K562 (cell line): ENCODE measurements at regions not wholly inside any gene's neighbourhood (a gene's known extent, or its start where the extent isn't known, plus 50 kb on each side); places are given as distances from the start of the nearest gene placed in this dataset.

Experiments used
- ATAC-seq: fragments of 200-7000 bp; cut with Tn5 transposase; 3 replicates; pipeline ENCODE4 v1.9.1; 2020; ENCODE audit warnings: moderate library complexity
- BruUV-seq: library from RNA; stranded (reverse); fragments of 400-500 nt; replicated peaks from 2 replicates; lab custom pipeline; 2021; lab: Mats Ljungman, UMichigan
- CTCF ChIA-PET: fragments of 300-600 bp; formaldehyde crosslinking; extraction: SDS; loops from one replicate; lab custom pipeline; 2021; ENCODE audit warnings: low intra/inter-chr PET ratio; lab: Yijun Ruan, JAX
- POLR2A ChIA-PET: fragments of 300-600, 350-650 bp; sonication (Branson Sonifier 250); formaldehyde crosslinking; extraction: SDS; loops from one replicate; lab custom pipeline; 2021; ENCODE audit warnings: antibody characterized with exemption, inconsistent platforms; lab: Yijun Ruan, JAX
- DNase-seq, 4 experiments: peaks; one replicate each; pipeline versions ENCODE4 v3.0.0 to v3.0.0-alpha.2; 2011 to 2018; ENCODE audit warnings: low spot score in 3 of 4, mixed read lengths in 3 of 4; ENCODE audit errors: extremely low read depth in 1 of 4
- FAIRE-seq: peaks from 2 replicates; lab custom pipeline; 2011; peaks lifted over from hg19 to GRCh38; lab: Jason Lieb, UNC
- H2AFZ ChIP-seq: 2 replicates; pipeline ENCODE4 v1.6.0; 2011; ENCODE audit warnings: low read depth, low read length, control low read depth, inconsistent platforms
- H3K27ac ChIP-seq: fragments of 200-600 bp; 3 replicates; pipeline ENCODE4 v1.8.0; 2011; ENCODE audit warnings: low read depth, mild to moderate bottlenecking, control low read depth, inconsistent platforms, low read length, moderate library complexity, mixed read lengths; ENCODE audit errors: extremely low read depth
- H3K27me3 ChIP-seq, 2 experiments: fragments of 300-600 bp in 1 of 2; 2 replicates in 1 of 2; 3 replicates in 1 of 2; pipeline versions ENCODE4 v1.6.0 to v1.8.0; 2011; ENCODE audit warnings: inconsistent platforms in 2 of 2, low read length in 2 of 2, mild to moderate bottlenecking in 1 of 2, mixed read lengths in 1 of 2, moderate library complexity in 1 of 2; ENCODE audit not compliant: control insufficient read depth in 2 of 2, insufficient read depth in 2 of 2
- H3K36me3 ChIP-seq: fragments of 300-600 bp; 3 replicates; pipeline ENCODE4 v1.8.0; 2011; ENCODE audit warnings: mild to moderate bottlenecking, low read length, inconsistent platforms; ENCODE audit not compliant: control insufficient read depth, insufficient read depth
- H3K4me1 ChIP-seq, 2 experiments: fragments of 200-600 bp in 1 of 2; replicated peaks in 1 of 2; 2 replicates in 1 of 2; 3 replicates in 1 of 2; pipeline versions ENCODE4 v1.5.1 to v1.8.0; 2011; ENCODE audit warnings: inconsistent platforms in 2 of 2, low read length in 2 of 2, mild to moderate bottlenecking in 1 of 2, mixed read lengths in 1 of 2, moderate library complexity in 1 of 2; ENCODE audit not compliant: control insufficient read depth in 2 of 2, insufficient read depth in 2 of 2
- H3K4me2 ChIP-seq: 2 replicates; pipeline ENCODE4 v1.6.1; 2011; ENCODE audit warnings: low read length, control low read depth, inconsistent platforms, mixed read lengths; ENCODE audit not compliant: insufficient read depth
- H3K4me3 ChIP-seq: fragments of 200-600 bp; sonication (generic), shearing (Covaris generic); 2 replicates; pipeline ENCODE4 v1.5.1; 2016; ENCODE audit warnings: control low read depth, inconsistent platforms
- H3K79me2 ChIP-seq: fragments of 200-600 bp; 3 replicates; pipeline ENCODE4 v1.8.0; 2011; ENCODE audit warnings: low read length, inconsistent platforms; ENCODE audit not compliant: control insufficient read depth, insufficient read depth
- H3K9ac ChIP-seq, 2 experiments: 2 replicates each; pipeline versions ENCODE4 v1.6.0 to v1.6.1; 2011; ENCODE audit warnings: low read depth in 2 of 2, low read length in 2 of 2, control low read depth in 1 of 2, inconsistent platforms in 1 of 2, mild to moderate bottlenecking in 1 of 2, mixed read lengths in 1 of 2; ENCODE audit not compliant: insufficient read depth in 1 of 2
- H3K9me1 ChIP-seq: one replicate; pipeline ENCODE4 v1.6.0; 2011; ENCODE audit warnings: inconsistent platforms, mild to moderate bottlenecking, low read length, moderate library complexity; ENCODE audit not compliant: control insufficient read depth, insufficient read depth
- H3K9me3 ChIP-seq: replicated peaks from 2 replicates; pipeline ENCODE4 v1.5.1; 2011; ENCODE audit warnings: low read depth, low read length, inconsistent platforms; ENCODE audit not compliant: control insufficient read depth, insufficient read depth
- H4K20me1 ChIP-seq: replicated peaks from 2 replicates; pipeline ENCODE4 v1.6.1; 2011; ENCODE audit warnings: low read length, inconsistent platforms, mixed read lengths; ENCODE audit not compliant: control insufficient read depth, insufficient read depth
- CBFA2T2 ChIP-seq: fragments of 450-650 bp; conservative IDR thresholded peaks from 2 replicates; pipeline ENCODE4 v1.6.1; 2017; ENCODE audit warnings: mild to moderate bottlenecking
- CREB3 ChIP-seq: fragments of 450-650 bp; conservative IDR thresholded peaks from 2 replicates; pipeline ENCODE4 v1.6.1; 2016; ENCODE audit warnings: missing genetic modification characterization, low read depth, mild to moderate bottlenecking, missing compliant biosample characterization, moderate library complexity
- EP400 ChIP-seq: fragments of 450-650 bp; IDR thresholded peaks from 2 replicates; pipeline ENCODE4 v1.6.1; 2017; ENCODE audit warnings: antibody characterized with exemption, mild to moderate bottlenecking, moderate library complexity
- MECOM ChIP-seq: fragments of 250-450 bp; sonication (Bioruptor Pico); IDR thresholded peaks from 2 replicates; pipeline ENCODE4 v1.8.0; 2022; ENCODE audit warnings: inconsistent platforms
- ZFX ChIP-seq: sonication (generic); formaldehyde crosslinking; IDR thresholded peaks from 2 replicates; pipeline ENCODE4 v1.8.0; 2022; ENCODE audit warnings: mild to moderate bottlenecking, missing genetic modification reagents, moderate library complexity
- ZNF140 ChIP-seq: fragments of 250-450 bp; sonication (Bioruptor Pico); IDR thresholded peaks from 2 replicates; pipeline ENCODE4 v1.8.0; 2021; ENCODE audit warnings: moderate library complexity, mild to moderate bottlenecking, inconsistent platforms
- ZNF174 ChIP-seq: fragments of 250-450 bp; sonication (Bioruptor Pico); IDR thresholded peaks from 2 replicates; pipeline ENCODE4 v1.4.0; 2020; ENCODE audit warnings: mild to moderate bottlenecking
- WGBS: fragments of 100-300 bp; shearing (Covaris generic); methylation state at CpG from one replicate; pipeline ENCODE4 v1.1.6; 2016; ENCODE audit warnings: low coverage, mixed read lengths; ENCODE audit not compliant: insufficient coverage; ENCODE audit errors: missing lambda C conversion rate; 5-methylcytosine and 5-hydroxymethylcytosine counted together
- in situ Hi-C: fragments of 300-500 bp; cut with MboI; formaldehyde crosslinking; loops from 4 replicates; pipeline ENCODE4 v1.15.0; 2018; ENCODE audit warnings: inconsistent platforms, mixed read lengths
- intact Hi-C: fragments of 100-400 bp; cut with micrococcal nuclease; formaldehyde crosslinking; loops from 2 replicates; pipeline ENCODE4 v1.14.2; 2022
- TF ChIP-seq, protein P1 (sequence below): sonication (generic); formaldehyde crosslinking; IDR thresholded peaks from 2 replicates; pipeline ENCODE4 v1.9.0; 2022; ENCODE audit warnings: mild to moderate bottlenecking, missing genetic modification reagents

DNA sequence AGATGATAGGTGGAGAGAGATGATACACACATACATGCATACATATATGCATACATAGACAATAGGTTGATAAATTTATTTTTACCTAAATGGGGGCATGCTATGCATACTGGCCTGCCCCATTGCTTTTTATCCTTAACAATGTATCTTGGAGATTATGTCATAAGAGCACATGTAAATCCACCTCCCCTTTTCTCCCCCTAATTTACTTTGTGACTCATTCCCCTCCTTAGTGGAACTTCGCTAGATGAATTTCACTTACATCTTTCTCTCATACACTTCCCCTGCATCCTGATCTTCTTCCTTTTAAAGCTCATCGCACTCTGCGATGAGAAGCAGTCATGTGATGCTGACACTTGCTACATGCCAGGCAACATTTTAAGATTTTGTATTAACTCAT lies 223.6 kb downstream of the C1D start (continued):
- TF ChIP-seq ZFX (CRISPR knock-in tag) (no peak), CBFA2T2 (no peak)

DNA sequence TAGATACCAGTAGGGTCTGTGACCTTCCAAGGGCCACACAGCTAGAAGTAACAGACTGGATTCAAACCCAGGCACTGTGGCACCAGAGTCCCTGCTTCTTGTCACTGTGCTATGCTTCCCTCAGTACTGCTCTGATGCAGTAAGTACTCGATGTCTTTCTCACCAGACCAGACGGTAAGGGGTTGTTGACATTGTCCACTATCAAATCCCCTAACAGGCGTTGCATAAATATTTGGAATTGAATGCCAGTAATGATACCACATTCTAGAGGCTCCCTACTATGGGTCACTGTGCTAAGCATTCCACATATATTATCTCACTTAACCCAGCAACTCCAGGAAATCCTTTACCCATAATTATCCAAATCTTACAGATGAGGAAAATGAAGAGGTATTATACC lies 223.1 kb downstream of the C1D start:
- H3K27me3 ChIP-seq: peaks cover 0 to 5% of the 10 kb centered on the region in 2 experiments; a peak in 2 of 5 replicates
- FAIRE-seq (no peak), DNase-seq (no peak), ATAC-seq (no peak)
- no peak overlapping the region for H3K4me2 ChIP-seq
- BruUV-seq: no TSS peak
- no peaks in the 10 kb centered on the region for H3K4me1 ChIP-seq
- H4K20me1 ChIP-seq: no peaks in the 10 kb centered on the region
- no peak overlapping the region for H3K9ac ChIP-seq
- in situ Hi-C loops (no loop called here), intact Hi-C loops (loop anchor here (5.0 to 10.0 kb wide), 4 partner anchors 48 to 1407 kb away; no protein-coding TSS in a partner anchor)
- POLR2A ChIA-PET: no interaction called here
- CTCF ChIA-PET: no interaction called here
- TF ChIP-seq CREB3 (tag) (no peak), MECOM (CRISPR knock-in tag) (no peak), EP400 (no peak), ZNF140 (CRISPR knock-in tag) (no peak), ZNF174 (CRISPR knock-in tag) (no peak)
- TF ChIP-seq, protein P1, sequence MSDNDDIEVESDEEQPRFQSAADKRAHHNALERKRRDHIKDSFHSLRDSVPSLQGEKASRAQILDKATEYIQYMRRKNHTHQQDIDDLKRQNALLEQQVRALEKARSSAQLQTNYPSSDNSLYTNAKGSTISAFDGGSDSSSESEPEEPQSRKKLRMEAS (CRISPR knock-in tag): no peak
- H3K36me3 ChIP-seq: no peaks in the 10 kb centered on the region
- no peak overlapping the region for H3K4me3 ChIP-seq
- H2AFZ ChIP-seq: no peak overlapping the region
- WGBS: 2% methylated on average over 3 of the region's 3 CpGs
- H3K79me2 ChIP-seq: no peaks in the 10 kb centered on the region
- H3K9me3 ChIP-seq: no peaks in the 10 kb centered on the region
- H3K9me1 ChIP-seq: peaks cover 2% of the 10 kb centered on the region
- no peak overlapping the region for H3K27ac ChIP-seq
